OCI-LY7 (cell line): ENCODE measurements at regions not wholly inside any gene's neighbourhood (a gene's known extent, or its start where the extent isn't known, plus 50 kb on each side); places are given as distances from the start of the nearest gene placed in this dataset.

Source experiments
- EZH2phosphoT487 ChIP-seq: fragments of 200-600 bp; sonication (generic); IDR thresholded peaks from 2 replicates; pipeline ENCODE4 v1.6.1; 2018; ENCODE audit warnings: low read depth, borderline replicate concordance, mild to moderate bottlenecking, mixed run types, antibody characterized with exemption, low read length, moderate library complexity, mixed read lengths
- TF ChIP-seq, protein P1 (sequence below): fragments of 200-600 bp; sonication (generic); conservative IDR thresholded peaks from 2 replicates; pipeline ENCODE4 v1.5.1; 2014; ENCODE audit warnings: mild to moderate bottlenecking, antibody characterized with exemption, low read length, moderate library complexity, mixed read lengths

DNA sequence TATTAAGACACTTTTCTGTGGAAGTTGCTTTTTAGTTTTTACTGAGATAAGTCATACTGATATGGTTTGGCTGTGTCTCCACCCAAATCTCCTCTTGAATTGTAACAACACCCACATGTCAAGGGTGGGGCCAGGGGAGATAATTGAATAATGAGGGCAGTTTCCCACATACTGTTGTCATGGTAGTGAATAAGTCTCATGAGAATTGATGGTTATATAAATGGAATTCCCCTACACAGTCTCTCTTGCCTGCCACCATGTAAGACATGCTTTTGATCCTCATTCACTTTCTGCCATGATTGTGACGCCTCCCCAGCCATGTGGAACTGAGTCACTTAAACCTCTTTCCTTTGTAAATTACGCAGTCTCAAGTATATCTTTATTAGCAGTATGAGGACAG lies 1340.4 kb downstream of the SLITRK5 start:
- TF ChIP-seq, protein P1, sequence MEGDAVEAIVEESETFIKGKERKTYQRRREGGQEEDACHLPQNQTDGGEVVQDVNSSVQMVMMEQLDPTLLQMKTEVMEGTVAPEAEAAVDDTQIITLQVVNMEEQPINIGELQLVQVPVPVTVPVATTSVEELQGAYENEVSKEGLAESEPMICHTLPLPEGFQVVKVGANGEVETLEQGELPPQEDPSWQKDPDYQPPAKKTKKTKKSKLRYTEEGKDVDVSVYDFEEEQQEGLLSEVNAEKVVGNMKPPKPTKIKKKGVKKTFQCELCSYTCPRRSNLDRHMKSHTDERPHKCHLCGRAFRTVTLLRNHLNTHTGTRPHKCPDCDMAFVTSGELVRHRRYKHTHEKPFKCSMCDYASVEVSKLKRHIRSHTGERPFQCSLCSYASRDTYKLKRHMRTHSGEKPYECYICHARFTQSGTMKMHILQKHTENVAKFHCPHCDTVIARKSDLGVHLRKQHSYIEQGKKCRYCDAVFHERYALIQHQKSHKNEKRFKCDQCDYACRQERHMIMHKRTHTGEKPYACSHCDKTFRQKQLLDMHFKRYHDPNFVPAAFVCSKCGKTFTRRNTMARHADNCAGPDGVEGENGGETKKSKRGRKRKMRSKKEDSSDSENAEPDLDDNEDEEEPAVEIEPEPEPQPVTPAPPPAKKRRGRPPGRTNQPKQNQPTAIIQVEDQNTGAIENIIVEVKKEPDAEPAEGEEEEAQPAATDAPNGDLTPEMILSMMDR, result no peak
- TF ChIP-seq EZH2phosphoT487, result no peak
